ENCODE measurements at regions not wholly inside any gene's neighbourhood (a gene's known extent, or its start where the extent isn't known, plus 50 kb on each side); places are given as distances from the start of the nearest gene placed in this dataset.
A peak's percentile ranks its signal among the peaks of the same experiment; 100 is the strongest.

DNA sequence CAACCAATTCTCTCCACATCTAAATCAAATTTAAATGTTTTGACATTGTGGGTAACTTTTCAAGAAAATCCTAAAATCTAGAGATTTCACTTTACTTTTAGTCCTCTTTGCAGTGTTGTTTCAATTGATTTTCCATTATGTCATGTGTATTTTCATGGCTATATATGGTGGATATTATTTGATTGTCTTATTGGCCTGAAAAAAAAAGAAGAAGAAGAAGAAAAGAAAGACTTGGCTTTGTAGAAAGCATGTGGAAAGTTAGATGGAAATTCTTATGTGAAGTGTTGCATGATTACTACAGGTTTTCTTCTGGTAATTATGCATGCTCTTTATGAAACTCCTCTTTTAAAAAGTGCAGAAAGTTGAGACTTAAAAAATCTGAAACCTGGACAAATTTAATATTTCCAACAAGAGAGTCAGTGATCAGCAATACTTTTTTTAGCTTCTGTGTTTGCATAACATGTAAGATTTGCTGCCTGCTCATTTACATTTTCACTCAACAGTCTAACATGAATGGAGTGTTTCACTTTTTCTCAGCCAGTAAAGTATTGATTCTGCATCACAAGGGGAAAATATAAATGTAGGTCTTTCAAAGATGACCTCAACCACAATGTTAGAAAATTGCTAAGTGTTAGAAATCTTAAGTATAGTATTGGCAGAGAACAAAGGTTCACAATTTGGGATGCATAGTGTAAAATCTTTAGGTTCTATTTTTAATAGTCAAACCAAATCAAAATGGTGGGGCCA is 438.7 kb downstream of the BCKDHB start:
- peak overlapping the region; percentile 80 for H2AFZ ChIP-seq (ENCODE audit: low read depth, low read length, poor library complexity, severe bottlenecking)
- TF ChIP-seq SIN3A (IDR thresholded peaks at IDR 0.05; ENCODE audit: low read depth), result no peak
- TF ChIP-seq CEBPB (IDR thresholded peaks at IDR 0.05; ENCODE audit: low read depth), result no peak
- TF ChIP-seq EZH2 (IDR thresholded peaks at IDR 0.05), result no peak
- TF ChIP-seq ATF3 (IDR thresholded peaks at IDR 0.05), result no peak
- TF ChIP-seq, protein P1, sequence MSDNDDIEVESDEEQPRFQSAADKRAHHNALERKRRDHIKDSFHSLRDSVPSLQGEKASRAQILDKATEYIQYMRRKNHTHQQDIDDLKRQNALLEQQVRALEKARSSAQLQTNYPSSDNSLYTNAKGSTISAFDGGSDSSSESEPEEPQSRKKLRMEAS (IDR thresholded peaks at IDR 0.05), result no peak
- TF ChIP-seq TCF7L2 (IDR thresholded peaks at IDR 0.05; ENCODE audit: borderline replicate concordance, extremely low read depth, insufficient read depth, insufficient read length), result no peak
- TF ChIP-seq, protein P2, sequence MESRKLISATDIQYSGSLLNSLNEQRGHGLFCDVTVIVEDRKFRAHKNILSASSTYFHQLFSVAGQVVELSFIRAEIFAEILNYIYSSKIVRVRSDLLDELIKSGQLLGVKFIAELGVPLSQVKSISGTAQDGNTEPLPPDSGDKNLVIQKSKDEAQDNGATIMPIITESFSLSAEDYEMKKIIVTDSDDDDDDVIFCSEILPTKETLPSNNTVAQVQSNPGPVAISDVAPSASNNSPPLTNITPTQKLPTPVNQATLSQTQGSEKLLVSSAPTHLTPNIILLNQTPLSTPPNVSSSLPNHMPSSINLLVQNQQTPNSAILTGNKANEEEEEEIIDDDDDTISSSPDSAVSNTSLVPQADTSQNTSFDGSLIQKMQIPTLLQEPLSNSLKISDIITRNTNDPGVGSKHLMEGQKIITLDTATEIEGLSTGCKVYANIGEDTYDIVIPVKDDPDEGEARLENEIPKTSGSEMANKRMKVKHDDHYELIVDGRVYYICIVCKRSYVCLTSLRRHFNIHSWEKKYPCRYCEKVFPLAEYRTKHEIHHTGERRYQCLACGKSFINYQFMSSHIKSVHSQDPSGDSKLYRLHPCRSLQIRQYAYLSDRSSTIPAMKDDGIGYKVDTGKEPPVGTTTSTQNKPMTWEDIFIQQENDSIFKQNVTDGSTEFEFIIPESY (IDR thresholded peaks at IDR 0.05; ENCODE audit: extremely low read depth, insufficient replicate concordance, low read length), result no peak
- no peak for TF ChIP-seq CBX3 (IDR thresholded peaks at IDR 0.05; ENCODE audit: low read depth)
- TF ChIP-seq EGR1 (IDR thresholded peaks at IDR 0.05; ENCODE audit: low read depth), result no peak
- TF ChIP-seq FOSL1 (IDR thresholded peaks at IDR 0.05; ENCODE audit: low read depth), result no peak
- no peak for TF ChIP-seq EZH2phosphoT487 (IDR thresholded peaks at IDR 0.05; ENCODE audit: borderline replicate concordance)
- no peak overlapping the region for H3K27ac ChIP-seq (ENCODE audit: low read depth, low read length)
- no peak overlapping the region for H3K4me2 ChIP-seq (ENCODE audit: low read length)
- RAD21 ChIA-PET (ENCODE audit: low non-redundant PET in 1 of 2, low total read pairs in 2 of 2, uncharacterized antibody in 2 of 2, unreplicated experiment in 2 of 2), result no interaction called here
- BruUV-seq (replicated peaks), result no TSS peak
- ATAC-seq, result no peak
- peaks cover 12 to 28% of the 10 kb centered on the region in 2 experiments for H3K4me1 ChIP-seq (ENCODE audit: control insufficient read depth in 1 of 2, insufficient read depth in 2 of 2, low read length in 2 of 2)
- no peaks in the 10 kb centered on the region for H3K9me2 ChIP-seq (ENCODE audit: insufficient read depth)
- POLR2A ChIA-PET, result no interaction called here
- no peaks in the 10 kb centered on the region for H3K27me3 ChIP-seq (ENCODE audit: insufficient read depth, low read length)
- intact Hi-C loops (cut with micrococcal nuclease), result no loop called here
- H3K4me3 ChIP-seq (replicated peaks in 1 of 2; ENCODE audit: low read depth in 1 of 2, low read length in 2 of 2), result no peak overlapping the region
- H3K9ac ChIP-seq (ENCODE audit: low read length), result no peak overlapping the region
- H4K20me1 ChIP-seq (ENCODE audit: insufficient read depth), result no peaks in the 10 kb centered on the region
- H3K36me3 ChIP-seq (ENCODE audit: control insufficient read depth in 1 of 2, insufficient read depth in 2 of 2, low read length in 2 of 2), result no peaks in the 10 kb centered on the region
- no peaks in the 10 kb centered on the region for H3K79me2 ChIP-seq (ENCODE audit: insufficient read depth, low read length)
- no peaks in the 10 kb centered on the region for H3K9me3 ChIP-seq (ENCODE audit: control insufficient read depth in 1 of 2, insufficient read depth in 1 of 2, low read depth in 1 of 2, low read length in 2 of 2)
- CTCF ChIA-PET, result no interaction called here
- DNase-seq (ENCODE audit: low read depth, low spot score), result no peak
